ENCODE measurements at regions not wholly inside any gene's neighbourhood (a gene's known extent, or its start where the extent isn't known, plus 50 kb on each side); places are given as distances from the start of the nearest gene placed in this dataset.

DNA sequence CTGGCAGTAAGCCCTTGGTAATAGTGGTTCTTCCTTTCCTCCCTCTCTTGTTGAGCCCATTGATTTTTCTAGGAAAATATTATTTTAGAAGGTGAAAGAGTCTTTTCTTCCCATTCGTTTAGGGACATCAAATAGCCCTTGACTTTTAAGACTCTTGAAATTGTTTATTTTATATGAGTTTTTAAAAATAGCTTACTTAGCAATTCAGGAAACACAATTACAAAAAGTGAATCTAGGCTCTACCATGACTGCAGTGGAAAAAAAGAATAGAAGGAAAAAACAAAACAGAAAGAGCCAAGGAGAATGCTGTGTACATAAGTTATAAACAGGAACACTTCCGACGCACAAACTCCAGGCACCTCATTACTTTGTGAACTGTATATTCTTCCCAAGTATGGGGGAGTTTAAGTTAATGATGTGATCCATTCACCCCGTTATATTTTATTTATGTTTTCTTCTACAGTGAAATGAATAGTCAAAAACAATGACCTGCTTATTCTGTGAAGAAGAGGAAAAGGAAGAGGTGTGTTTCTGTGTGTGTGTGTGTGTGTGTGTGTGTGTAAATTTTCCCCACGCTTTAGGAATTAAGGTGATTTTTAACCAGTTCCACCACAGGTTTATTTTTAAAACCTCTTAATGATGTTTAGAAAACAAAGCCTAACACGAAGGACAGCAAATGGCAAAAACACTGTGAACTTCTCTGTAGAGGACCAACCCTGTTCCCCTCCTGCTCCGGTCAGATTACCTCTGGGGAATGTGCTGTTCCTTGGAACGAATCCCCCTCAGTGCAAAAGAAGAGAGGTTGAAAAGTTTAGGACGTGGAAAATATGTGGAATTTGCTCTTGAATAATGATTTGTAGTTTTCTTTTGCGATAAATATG is 266.3 kb downstream of the KLF5 start:
- TF ChIP-seq POLR2A (IDR thresholded peaks at IDR 0.05; ENCODE audit: low read depth, low read length) (no peak), CTCF (conservative IDR thresholded peaks at IDR 0.05; ENCODE audit: low read depth, low read length) (no peak), CEBPB (IDR thresholded peaks at IDR 0.05; ENCODE audit: low read depth, low read length) (no peak), BHLHE40 (IDR thresholded peaks at IDR 0.05; ENCODE audit: low read depth, low read length) (no peak), SMC3 (IDR thresholded peaks at IDR 0.05; ENCODE audit: low read depth, low read length) (no peak), MAZ (IDR thresholded peaks at IDR 0.05; ENCODE audit: borderline replicate concordance, low read depth, low read length) (no peak), RCOR1 (IDR thresholded peaks at IDR 0.05; ENCODE audit: insufficient replicate concordance, low read length) (no peak)
- TF ChIP-seq, protein P1, sequence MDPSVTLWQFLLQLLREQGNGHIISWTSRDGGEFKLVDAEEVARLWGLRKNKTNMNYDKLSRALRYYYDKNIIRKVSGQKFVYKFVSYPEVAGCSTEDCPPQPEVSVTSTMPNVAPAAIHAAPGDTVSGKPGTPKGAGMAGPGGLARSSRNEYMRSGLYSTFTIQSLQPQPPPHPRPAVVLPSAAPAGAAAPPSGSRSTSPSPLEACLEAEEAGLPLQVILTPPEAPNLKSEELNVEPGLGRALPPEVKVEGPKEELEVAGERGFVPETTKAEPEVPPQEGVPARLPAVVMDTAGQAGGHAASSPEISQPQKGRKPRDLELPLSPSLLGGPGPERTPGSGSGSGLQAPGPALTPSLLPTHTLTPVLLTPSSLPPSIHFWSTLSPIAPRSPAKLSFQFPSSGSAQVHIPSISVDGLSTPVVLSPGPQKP (IDR thresholded peaks at IDR 0.05; ENCODE audit: borderline replicate concordance, low read depth, low read length): no peak
- TF ChIP-seq, protein P2, sequence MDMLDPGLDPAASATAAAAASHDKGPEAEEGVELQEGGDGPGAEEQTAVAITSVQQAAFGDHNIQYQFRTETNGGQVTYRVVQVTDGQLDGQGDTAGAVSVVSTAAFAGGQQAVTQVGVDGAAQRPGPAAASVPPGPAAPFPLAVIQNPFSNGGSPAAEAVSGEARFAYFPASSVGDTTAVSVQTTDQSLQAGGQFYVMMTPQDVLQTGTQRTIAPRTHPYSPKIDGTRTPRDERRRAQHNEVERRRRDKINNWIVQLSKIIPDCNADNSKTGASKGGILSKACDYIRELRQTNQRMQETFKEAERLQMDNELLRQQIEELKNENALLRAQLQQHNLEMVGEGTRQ (IDR thresholded peaks at IDR 0.05; ENCODE audit: low read depth, low read length): no peak
